Nephron (organoid): ENCODE measurements at regions not wholly inside any gene's neighbourhood (a gene's known extent, or its start where the extent isn't known, plus 50 kb on each side); places are given as distances from the start of the nearest gene placed in this dataset.

Source experiments
- H3K27ac Mint-ChIP-seq, 3 experiments: 2 replicates each; pipeline ENCODE4 v1.8.0; 2020; ENCODE audit warnings: mixed read lengths in 3 of 3, mild to moderate bottlenecking in 2 of 3, moderate library complexity in 1 of 3
- H3K27me3 Mint-ChIP-seq: 2 replicates; pipeline ENCODE4 v1.8.0; 2021; ENCODE audit warnings: low read depth, mild to moderate bottlenecking, moderate library complexity, mixed read lengths
- H3K36me3 Mint-ChIP-seq: 2 replicates; pipeline ENCODE4 v1.8.0; 2020; ENCODE audit warnings: low read depth, mixed read lengths
- H3K4me1 Mint-ChIP-seq: 2 replicates; pipeline ENCODE4 v1.8.0; 2020; ENCODE audit warnings: mixed read lengths
- H3K4me3 Mint-ChIP-seq, 3 experiments: 2 replicates each; pipeline ENCODE4 v1.8.0; 2020; ENCODE audit warnings: mild to moderate bottlenecking in 3 of 3, mixed read lengths in 3 of 3, moderate library complexity in 2 of 3
- H3K9me3 Mint-ChIP-seq: 2 replicates; pipeline ENCODE4 v1.8.0; 2020; ENCODE audit warnings: mixed read lengths
- CTCF ChIP-seq, 3 experiments: fragments of 200-600 bp; sonication (generic); IDR thresholded peaks; one replicate each; pipeline ENCODE4 v1.5.0; 2021; ENCODE audit warnings: antibody characterized with exemption in 3 of 3; ENCODE audit not compliant: unreplicated experiment in 3 of 3

- no peaks in the 10 kb centered on the region for H3K36me3 Mint-ChIP-seq
- H3K27ac Mint-ChIP-seq: no peak overlapping the region
- no peak for TF ChIP-seq CTCF (IDR thresholded peaks at IDR 0.05; ENCODE audit: unreplicated experiment in 3 of 3)
- H3K27me3 Mint-ChIP-seq: no peaks in the 10 kb centered on the region
- H3K4me1 Mint-ChIP-seq: peaks cover 42% of the 10 kb centered on the region
- H3K9me3 Mint-ChIP-seq: peaks cover 1% of the 10 kb centered on the region
- H3K4me3 Mint-ChIP-seq: no peak overlapping the region
Observed at GRCh38 chr2:234679301-234679740, 182.4 kb upstream of the ARL4C start.

GRCh38 chr2:234678711-234679110, 181.8 kb upstream of the ARL4C start:
- H3K9me3 Mint-ChIP-seq: peaks cover 5% of the 10 kb centered on the region
- peaks cover 38% of the 10 kb centered on the region for H3K4me1 Mint-ChIP-seq
- TF ChIP-seq CTCF (IDR thresholded peaks at IDR 0.05; ENCODE audit: unreplicated experiment in 3 of 3): no peak
- H3K4me3 Mint-ChIP-seq: no peak overlapping the region
- no peaks in the 10 kb centered on the region for H3K27me3 Mint-ChIP-seq
- H3K36me3 Mint-ChIP-seq: no peaks in the 10 kb centered on the region
- peak overlapping the region in 1 of 3 experiments; percentile 72 for H3K27ac Mint-ChIP-seq

- peaks cover 34% of the 10 kb centered on the region for H3K4me1 Mint-ChIP-seq
- no peak for TF ChIP-seq CTCF (IDR thresholded peaks at IDR 0.05; ENCODE audit: unreplicated experiment in 3 of 3)
- H3K4me3 Mint-ChIP-seq: no peak overlapping the region
- H3K27ac Mint-ChIP-seq: no peak overlapping the region
- H3K9me3 Mint-ChIP-seq: peaks cover 9% of the 10 kb centered on the region
- H3K27me3 Mint-ChIP-seq: peaks cover under 1% of the 10 kb centered on the region
- no peaks in the 10 kb centered on the region for H3K36me3 Mint-ChIP-seq
Observed at GRCh38 chr2:234677758-234678538, 181.1 kb upstream of the ARL4C start.

- Mint-ChIP-seq H3K4me1 (peaks cover 28% of the 10 kb centered on the region), H3K4me3 (no peak overlapping the region), H3K36me3 (no peaks in the 10 kb centered on the region), H3K27me3 (peaks cover 4% of the 10 kb centered on the region), H3K9me3 (peaks cover 10% of the 10 kb centered on the region), H3K27ac (peak overlapping the region; percentile 24 to 67 (median 32))
- no peak for TF ChIP-seq CTCF (IDR thresholded peaks at IDR 0.05; ENCODE audit: unreplicated experiment in 3 of 3)
Observed at GRCh38 chr2:234676783-234677450, 180.0 kb upstream of the ARL4C start.

GRCh38 chr2:234676109-234676782, 179.4 kb upstream of the ARL4C start:
- H3K27ac Mint-ChIP-seq: peak overlapping the region; percentile 24 to 67 (median 32)
- no peaks in the 10 kb centered on the region for H3K36me3 Mint-ChIP-seq
- H3K9me3 Mint-ChIP-seq: peaks cover 10% of the 10 kb centered on the region
- H3K4me3 Mint-ChIP-seq: no peak overlapping the region
- no peak for TF ChIP-seq CTCF (IDR thresholded peaks at IDR 0.05; ENCODE audit: unreplicated experiment in 3 of 3)
- H3K27me3 Mint-ChIP-seq: peaks cover 4% of the 10 kb centered on the region
- H3K4me1 Mint-ChIP-seq: peaks cover 28% of the 10 kb centered on the region
